Esophagus muscularis mucosa (tissue), 4 donors: ENCODE measurements at regions not wholly inside any gene's neighbourhood (a gene's known extent, or its start where the extent isn't known, plus 50 kb on each side); places are given as distances from the start of the nearest gene placed in this dataset.

Source experiments
- CTCF ChIP-seq, 3 experiments: fragments of 200-600 bp in 2 of 3; fragments of 450-650 bp in 1 of 3; sonication (generic) in 2 of 3; IDR thresholded peaks; one replicate each; pipeline ENCODE4 v1.5.1; 2017 to 2019; ENCODE audit warnings: antibody characterized with exemption in 3 of 3, mild to moderate bottlenecking in 2 of 3, moderate library complexity in 1 of 3
- EP300 ChIP-seq: sonication (generic); formaldehyde crosslinking; IDR thresholded peaks from one replicate; pipeline ENCODE4 v1.6.1; 2017; ENCODE audit warnings: antibody characterized with exemption
- POLR2A ChIP-seq: fragments of 450-650 bp; IDR thresholded peaks from one replicate; pipeline ENCODE4 v1.6.1; 2017; ENCODE audit warnings: antibody characterized with exemption, moderate library complexity, mild to moderate bottlenecking, low read depth
- POLR2AphosphoS5 ChIP-seq, 2 donors: sonication (generic); formaldehyde crosslinking; IDR thresholded peaks; one replicate each; pipeline ENCODE4 v1.6.1; 2017; ENCODE audit warnings: antibody characterized with exemption in 2 of 2

GRCh38 chr10:101280511-101280910 lies 51.2 kb upstream of the LBX1 start:
- TF ChIP-seq CTCF (IDR thresholded peaks at IDR 0.05) (no peak), EP300 (no peak), POLR2A (no peak), POLR2AphosphoS5 (IDR thresholded peaks at IDR 0.05) (no peak)
